ENCODE measurements at regions not wholly inside any gene's neighbourhood (a gene's known extent, or its start where the extent isn't known, plus 50 kb on each side); places are given as distances from the start of the nearest gene placed in this dataset.

DNA sequence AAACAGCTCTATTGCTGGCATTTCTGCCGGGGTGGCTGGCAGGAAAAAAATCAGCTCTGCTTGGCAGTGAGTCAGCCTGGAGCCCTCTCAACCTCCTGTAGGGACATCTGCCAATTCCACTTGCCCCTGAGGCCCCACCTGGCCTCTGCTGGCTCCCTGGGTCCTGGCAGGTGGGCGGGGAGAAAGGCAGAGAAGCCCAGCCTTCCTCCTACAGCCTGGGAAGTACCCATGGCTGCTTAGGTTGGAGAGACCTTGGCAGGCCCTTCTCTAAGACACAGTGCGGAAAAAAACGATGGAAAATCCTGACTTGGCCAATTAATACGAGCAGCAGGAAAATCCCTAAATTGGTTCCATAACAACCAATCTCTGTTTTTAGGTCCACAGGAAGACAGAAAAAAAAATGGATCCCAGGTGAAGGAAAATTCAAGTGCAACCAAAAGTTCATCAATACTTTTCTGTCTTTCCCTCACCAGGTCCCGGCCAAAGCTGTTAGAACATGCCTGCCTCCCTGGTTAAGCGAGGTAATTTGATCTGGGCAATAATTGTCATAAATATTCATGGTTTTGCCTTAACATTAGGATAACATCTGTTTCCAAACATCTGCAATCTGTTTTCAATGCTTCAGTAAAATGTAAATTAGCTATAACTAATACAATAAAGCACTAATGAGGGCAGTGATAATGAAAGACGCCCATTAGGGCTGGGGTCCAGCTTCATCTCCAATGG lies 245.9 kb downstream of the TFCP2L1 start:
- no peak for DNase-seq

DNA sequence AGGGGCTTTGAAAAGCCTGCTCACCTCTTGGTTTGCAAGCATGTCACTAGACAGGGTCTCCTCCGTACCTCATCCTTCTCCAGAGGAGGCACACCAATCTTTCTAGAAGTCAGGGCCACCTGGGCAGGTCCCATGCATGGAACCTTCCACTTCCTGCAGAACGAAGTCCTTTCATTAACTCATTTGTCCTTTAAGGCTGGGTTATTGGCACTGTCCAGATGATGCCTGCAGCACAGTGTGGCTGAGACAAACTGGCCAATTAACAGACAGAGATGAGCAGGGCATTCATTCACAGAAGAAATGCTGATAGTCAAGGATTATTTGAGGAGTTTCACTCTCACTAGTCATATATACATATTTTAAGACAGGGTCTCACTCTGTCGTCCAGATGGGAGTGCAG lies 245.3 kb downstream of the TFCP2L1 start:
- no peak for DNase-seq

DNA sequence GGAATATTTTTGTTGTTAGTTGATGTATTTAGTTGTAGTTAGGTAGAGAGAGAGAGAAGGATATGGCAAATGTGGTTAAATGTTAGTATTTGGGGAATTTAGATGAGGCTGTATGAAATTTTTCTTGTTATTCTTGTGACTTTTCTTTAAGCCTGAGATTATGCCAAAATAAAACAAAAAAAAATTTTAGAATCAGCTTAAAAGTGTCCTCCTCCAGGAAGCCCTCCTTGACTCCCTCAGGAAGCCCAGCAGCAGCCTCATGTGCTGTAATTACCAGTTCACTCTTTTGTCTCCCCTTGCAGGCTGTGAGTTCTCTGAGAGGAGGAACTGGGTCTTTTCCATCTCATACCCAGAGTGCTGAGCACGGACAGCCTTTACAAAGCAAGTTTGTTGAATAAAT lies 243.5 kb downstream of the TFCP2L1 start:
- no peak for DNase-seq

DNA sequence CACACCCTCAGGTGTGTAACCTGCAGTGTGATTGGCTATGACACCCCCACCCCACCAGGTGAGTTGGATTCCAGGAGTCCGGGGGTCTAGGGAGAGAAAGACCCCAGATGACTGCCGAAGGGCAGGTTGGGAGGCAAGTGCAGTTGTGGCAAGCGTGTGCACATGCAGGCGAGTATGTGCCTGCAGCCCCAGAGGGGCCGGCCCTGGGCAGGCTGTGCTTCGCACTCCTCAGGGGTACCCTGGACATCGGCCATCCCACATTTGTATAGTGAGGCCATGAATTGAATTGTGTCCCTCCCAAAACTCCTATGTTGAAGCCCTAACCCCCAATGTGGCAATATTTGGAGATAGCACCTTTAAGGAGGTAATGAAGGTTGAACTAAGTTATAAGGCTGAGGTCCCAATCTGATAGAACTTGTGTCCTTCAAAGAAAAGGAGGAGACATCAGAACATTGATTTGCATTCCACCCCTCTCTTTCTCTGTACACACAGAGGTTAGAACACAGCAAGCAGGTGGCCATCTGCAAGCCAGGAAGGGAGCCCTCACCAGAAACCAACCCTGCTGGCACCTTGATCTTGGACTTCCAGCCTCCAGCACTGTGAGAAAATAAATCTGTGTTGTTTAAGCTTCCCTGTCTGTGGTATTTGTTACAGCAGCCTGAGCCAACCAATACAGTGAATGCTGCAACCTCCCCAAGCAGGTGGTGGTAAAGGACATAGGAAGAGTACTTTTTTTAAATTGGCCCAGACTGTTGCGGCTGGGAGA lies 241.8 kb downstream of the TFCP2L1 start:
- DNase-seq: no peak

DNA sequence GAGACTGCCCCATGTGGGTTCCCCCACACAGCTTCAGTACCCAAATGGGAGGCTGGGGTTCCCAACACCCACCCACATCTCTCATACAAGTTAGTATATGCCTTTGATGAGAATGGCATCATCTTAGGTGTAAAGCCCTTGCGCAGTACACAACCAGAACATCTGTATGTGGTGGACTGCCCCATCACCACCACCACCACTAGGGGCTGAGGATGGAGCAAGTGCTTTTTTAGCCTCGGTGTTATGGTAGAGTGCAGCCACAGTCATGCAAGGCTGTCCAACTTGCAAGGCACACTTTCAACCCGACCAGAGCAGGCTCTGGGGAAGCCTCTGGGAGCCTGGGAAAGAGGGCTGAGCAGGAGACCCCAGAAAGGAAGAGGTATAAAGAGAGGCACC lies 241.2 kb downstream of the TFCP2L1 start:
- DNase-seq: no peak

DNA sequence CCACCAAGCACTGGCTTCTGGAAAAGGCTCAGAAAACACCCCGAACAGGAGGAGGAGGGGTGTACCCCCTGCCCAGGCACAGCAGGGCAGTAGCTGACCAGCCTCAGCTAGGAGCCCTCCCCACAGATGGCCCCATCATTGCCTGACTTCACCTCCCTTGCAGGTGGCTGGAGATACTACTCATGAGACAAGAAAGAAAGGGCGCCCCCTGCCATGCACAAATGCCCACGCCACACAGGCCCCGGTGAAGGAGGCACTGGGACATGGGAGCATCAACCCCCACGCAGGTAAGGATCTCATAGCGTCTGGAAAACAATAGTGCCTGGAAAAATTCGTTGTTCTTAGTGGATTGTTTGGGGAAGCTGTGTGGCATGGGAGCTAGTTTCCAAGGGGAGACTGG lies 240.6 kb downstream of the TFCP2L1 start:
- no peak for DNase-seq

DNA sequence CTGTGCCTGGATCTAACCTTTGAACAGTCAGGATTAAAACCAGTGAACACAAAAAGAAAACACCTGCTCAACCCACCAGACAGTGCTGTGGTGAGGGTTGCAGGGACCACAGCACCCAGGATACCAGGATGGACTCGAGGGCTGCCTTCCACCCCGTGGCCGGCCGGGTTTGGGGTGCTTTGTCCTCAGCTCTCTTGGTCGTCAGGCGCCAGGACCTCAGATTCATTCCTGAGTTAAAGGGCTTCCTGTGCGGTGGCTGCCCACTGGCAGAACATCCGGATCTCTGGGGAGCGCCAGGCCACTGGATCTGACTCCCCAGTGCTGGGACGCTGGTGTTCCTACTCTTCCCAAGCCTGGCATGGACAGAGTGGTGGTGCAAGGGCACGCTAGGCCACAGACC lies 239.8 kb downstream of the TFCP2L1 start:
- no peak for DNase-seq

DNA sequence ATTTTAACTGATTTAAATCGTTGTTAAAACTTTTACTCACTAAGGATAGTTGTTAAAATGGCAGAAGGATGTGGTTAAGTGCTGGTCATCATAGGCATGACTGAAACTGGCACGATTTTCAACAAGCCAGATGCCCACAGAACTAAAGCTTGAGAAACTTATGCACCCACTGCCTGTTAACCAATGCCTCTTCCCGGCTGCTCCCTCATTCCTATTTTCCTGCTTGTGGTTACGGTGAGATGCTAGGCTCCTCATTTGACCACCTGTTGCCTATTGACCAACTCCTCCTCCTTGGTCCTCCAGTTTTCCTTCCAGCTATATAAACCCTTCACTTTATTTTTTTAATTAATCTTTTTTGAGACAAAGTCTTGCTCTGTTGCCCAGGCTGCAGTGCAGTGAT lies 238.7 kb downstream of the TFCP2L1 start:
- DNase-seq: no peak

DNA sequence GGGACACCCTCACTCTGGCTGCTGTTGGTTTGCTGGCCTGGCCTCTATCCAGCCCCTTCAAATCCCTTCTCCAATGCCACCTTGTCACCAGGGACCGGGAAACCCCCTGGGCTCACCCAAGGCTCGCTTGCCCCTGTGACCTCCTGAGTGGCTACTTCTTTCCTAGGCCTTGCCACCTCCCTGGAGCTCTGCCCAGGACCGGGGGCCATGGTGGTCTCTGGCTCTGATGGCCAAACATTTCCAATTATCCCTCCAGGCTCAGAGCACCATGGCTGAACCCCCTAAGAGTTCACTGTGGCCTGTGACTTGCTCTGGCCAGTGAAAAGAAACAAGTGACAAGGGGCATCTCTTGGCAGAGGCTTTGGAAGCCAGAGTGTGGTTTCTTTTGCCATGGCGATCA lies 237.6 kb downstream of the TFCP2L1 start:
- no peak for DNase-seq

DNA sequence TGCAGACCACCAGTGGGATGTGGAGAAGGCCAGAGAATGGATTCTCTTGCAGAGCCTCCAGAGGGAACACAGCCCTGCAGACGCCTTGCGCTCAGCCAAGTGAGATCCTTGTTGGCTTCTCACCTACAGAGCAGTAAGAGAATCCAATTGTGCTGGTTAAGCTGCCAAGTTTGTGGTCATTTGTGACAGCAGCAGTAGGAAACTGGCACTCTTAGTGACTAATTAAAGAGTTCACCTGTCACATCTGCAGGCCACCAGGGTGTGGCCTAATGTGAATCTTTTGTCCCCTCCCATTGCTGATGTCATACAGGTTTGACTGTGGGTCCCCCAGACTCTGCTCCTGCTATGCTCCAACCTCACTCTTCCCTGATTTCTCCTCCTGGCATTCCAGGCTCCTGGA lies 235.9 kb downstream of the TFCP2L1 start:
- DNase-seq: no peak

DNA sequence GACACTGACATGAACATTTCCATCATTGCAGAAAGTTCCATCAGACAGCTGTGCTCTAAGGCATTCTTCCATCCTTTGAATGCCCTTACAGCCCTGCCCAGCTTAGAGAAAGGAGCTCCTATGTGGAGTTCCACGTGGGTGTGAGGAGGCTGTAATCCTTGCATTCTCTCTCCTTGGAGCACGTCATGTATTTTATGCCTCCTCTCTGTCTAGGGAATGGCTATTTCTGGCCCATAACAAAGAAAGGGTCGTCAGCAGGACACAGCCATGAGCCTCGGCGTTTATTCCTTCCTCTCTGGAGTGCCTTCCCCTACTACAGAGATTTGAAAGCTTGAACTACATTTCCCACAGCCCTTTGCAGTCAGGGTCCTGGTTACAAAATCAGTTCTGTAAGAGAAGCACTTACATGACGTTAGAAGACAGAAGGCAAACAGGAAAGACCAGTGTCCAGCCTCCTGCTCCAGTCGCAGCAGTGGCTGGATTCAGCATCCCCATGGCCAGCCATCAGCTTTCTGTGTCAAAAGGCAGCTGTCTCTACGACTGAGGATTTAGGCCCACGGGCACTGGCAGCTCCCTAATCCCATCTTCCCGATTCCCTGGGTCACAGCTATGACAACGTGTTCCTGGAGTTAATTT lies 234.9 kb downstream of the TFCP2L1 start:
- DNase-seq: no peak

DNA sequence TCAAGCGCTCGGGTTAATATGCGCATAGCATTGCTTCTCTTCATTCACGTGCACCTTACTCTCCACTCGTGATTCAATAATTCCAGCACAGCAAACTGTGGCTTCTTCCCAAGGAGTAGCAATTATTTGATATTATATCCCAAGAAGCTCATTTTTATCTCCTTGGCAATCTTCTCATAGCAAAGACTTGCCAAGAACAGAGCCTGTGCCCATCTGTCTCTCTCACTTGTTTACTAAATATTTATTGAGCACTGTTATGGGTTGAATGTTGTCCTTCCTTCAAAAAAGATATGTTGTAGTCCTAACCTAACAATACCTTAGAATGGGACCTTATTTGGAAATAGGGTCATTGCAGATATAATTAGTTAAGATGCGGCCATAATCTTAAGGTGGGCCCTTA lies 233.7 kb downstream of the TFCP2L1 start:
- no peak for DNase-seq

DNA sequence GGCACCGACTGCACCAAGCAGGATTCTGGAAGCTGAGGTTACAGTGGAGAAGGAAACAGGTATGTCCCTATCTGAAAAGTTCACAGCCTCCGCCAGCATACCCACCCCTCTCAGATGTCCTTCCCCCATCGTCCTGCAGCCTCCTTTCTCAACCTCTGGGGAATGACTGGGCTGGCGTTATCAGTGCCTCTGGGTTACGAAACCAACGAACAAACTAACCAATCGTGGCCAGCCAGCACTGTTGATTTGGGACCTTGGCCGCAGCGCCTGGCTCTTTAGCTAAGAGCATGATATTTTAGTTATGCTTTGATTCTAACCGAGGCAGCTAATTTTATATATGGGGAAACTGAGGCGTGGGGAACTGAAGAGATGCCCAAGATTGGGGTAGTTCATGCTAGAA lies 233.0 kb downstream of the TFCP2L1 start:
- DNase-seq: no peak

DNA sequence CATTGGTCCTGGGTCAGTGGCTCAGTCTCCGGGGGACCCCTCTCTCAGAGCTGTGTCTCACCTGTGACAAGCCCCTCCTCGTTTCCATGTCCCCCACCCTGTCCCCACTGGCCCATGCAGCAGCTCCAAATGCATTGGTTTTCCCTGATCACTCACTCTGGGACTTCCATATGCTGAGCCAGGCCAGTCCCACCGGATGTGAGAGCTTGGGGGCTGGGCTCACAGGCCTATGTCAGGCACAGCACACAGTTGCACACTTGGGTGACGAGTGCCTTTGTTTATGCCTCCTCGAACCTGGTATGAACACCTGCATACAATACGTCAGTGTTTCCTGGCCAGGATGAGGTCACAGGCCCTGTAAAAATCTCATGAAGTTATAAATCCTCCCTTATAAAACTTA lies 232.5 kb downstream of the TFCP2L1 start:
- DNase-seq: no peak

DNA sequence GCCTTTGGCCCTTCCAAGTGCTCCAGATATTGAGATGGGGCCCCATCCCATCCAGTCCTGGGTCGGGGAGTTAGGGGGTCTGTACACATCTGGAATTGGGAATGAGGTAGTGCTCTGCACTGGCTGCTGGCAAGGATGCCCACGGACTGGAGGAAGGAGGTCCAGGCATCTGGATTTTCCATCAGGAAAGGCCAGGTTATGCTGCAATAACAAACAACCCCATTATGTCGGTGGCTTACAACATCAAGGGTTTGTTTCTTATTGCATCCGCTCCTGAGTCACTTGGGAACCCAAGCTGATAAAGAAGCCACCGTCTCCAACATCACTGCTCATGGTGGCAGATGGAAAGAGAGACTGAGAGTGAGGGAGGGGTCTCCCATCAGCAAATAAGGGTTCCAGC lies 229.9 kb downstream of the TFCP2L1 start:
- no peak for DNase-seq

DNA sequence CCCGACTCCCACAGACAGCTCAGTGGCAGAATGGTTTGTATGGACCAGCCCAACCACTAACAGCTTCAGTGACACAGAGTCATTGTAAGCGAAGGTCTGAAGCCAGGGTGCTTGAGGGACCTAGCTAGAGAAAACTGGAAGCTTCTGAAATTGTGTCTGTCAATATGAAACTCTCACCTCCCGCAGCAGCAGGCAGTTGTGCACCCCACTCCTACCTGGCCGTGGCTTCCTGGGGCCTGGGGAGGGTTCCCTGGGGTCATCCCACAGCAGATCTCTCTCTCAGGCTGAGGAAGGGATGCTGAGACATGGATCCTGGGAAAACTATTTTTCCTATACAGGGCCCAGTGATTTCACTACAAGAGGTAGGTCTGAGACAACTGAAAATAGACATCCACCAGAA lies 229.5 kb downstream of the TFCP2L1 start:
- DNase-seq: no peak

DNA sequence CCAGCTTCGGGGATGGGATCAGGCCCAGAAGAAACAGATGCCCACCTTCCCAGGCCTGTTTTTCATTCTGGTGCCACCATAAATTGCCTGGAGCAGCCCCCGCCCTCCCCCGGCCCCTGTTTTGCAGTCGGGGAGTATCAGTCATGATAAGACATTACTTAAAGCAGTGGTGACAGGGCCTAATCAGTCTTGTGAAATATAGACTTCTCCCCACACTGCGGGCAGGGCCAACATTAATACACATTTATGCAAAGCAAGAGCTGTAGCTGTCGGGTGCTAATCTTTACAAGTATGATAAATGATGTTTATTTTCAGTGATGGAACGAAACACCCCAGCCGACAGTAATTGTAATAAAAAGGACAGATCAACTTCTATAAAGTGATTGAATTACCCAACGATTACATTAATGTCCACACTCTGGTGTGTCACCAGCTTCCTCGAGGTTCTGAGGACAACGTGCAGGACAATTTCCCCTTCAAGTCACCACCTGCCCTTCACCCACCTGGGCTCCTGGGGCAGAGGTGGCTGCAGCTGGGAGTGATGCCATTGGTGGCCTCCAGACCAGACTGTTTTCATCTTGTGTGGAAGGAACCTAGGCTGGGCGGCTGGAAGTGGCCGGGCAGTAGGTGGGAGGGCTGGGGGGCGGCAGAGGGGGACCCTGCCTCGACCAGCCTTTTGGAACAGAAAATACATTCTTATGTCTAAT lies 226.0 kb downstream of the TFCP2L1 start:
- no peak for DNase-seq

DNA sequence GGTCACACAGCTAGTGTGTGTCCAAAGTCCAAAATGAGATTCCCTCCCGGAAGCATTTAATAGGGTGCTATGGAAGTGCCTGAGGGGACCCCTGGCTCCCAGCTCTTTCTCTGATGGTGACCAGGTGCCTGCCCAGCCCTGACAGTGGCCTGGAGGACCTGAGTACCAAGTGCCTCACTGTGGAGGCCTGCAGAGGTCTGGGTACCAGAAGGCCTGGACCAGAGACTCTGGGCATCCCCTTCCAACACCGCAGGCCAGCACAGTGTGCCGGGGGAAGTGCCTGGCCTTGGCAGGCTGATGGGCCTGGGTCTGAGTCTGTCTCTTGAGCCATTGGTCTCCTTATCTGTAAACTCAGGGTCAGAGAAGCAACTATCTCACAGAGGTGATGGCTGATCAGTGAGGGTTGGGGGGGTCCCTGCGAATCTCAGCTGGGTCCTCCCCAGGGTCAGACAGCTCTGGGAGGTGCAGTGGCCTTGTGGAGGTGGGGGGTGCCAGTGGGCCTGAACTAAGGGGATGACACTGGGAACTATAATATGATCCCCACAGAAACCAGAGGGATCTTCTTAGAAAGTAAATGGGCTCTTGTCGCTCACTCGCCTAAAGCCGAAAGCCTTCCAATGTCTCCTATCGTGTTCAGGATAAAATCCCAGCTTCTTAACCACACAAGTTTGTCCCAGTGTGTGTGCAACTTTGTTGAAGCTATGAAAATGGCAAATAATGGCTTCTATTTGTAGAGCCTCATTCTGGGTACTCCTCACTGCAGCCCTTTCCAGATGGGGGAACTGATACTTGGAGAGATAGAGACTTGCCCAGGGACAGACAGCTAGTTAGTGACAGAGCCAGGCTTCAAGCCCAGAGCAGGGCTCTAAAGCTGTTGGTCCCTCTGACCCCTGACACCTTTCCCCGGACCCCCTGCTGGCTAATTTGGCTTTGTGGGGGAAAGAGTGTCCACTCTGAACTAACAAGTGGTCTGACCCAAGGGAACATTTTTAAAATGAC lies 225.1 kb downstream of the TFCP2L1 start:
- no peak for DNase-seq

DNA sequence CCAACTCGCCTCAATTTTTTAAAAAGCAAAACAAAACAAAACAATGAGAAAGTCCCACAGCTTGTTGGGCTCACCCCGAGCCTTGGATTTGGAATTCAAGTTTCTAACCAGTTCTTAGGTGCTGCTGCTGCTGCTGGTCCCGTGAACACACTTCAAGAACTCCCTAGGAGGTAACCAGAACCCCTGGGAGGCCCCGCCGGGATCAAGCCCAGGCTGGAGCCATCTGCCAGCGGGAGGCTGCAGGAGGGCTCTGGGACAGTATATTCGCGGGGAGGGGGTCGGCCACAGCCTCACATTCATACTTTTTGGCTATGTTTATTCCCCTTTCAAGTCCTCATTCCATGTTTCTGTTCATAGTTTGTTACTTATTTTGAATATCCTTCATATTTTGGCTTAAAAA lies 223.4 kb downstream of the TFCP2L1 start:
- no peak for DNase-seq

DNA sequence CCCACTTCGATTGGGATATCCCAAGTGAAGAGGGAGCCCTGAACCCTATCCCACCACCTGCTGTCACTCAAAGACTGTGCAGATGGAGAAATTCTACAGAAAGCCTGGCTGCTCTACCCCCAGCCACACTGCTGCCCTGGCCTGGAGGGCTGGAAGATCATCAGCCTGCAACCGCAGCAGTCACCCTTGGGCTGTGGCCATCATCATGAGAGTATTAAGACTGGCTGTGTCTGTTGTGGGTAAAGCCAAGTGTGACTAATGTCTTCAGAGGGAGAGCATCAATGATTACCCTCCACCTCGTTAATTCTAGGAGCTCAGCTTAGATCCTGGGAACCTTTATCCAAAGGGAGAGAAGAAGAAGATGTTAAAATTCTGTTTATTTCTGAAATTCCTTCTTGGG lies 221.5 kb downstream of the TFCP2L1 start:
- no peak for DNase-seq

DNA sequence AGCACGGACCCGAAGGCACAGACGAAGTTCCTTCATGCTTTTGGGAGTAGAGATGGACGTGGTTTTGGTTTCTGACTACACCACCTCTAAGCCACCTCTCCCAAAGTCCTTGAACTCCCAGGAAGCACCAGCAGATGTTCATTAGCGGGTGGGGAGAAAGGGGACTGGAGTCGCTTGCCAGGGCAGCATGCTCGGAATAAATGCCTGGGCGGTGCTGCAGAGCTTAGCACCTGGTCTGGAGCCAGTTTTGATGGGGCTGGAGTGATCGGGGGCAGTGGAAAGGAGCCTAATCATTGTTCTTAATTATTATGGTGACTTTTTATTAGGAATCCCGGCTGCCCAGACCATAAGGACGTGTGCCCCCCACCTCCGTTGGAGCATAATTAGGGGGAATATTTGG lies 220.8 kb downstream of the TFCP2L1 start:
- no peak for DNase-seq
